GM19452 (cell line): ENCODE measurements at regions not wholly inside any gene's neighbourhood (a gene's known extent, or its start where the extent isn't known, plus 50 kb on each side); places are given as distances from the start of the nearest gene placed in this dataset.

Source experiments
- ATAC-seq: cut with Tn5 transposase; IDR thresholded peaks from one replicate; pipeline ENCODE4 v1.9.1; 2021; ENCODE audit not compliant: unreplicated experiment

GRCh38 chr1:218967836-218968235, 205.8 kb upstream of the LYPLAL1 start:
- ATAC-seq = no peak

- ATAC-seq = no peak
Measured at GRCh38 chr1:218969006-218969405, 204.7 kb upstream of the LYPLAL1 start.

GRCh38 chr1:218970397-218970990, 203.2 kb upstream of the LYPLAL1 start:
- no peak for ATAC-seq

GRCh38 chr1:218971156-218971555, 202.5 kb upstream of the LYPLAL1 start:
- ATAC-seq = no peak

- no peak for ATAC-seq
Measured at GRCh38 chr1:218980881-218981280, 192.8 kb upstream of the LYPLAL1 start.

- ATAC-seq = no peak
Measured at GRCh38 chr1:218982482-218982881, 191.2 kb upstream of the LYPLAL1 start.

- no peak for ATAC-seq
Measured at GRCh38 chr1:218983433-218983832, 190.2 kb upstream of the LYPLAL1 start.

- ATAC-seq = no peak
Measured at GRCh38 chr1:218983848-218984247, 189.8 kb upstream of the LYPLAL1 start.

GRCh38 chr1:218985424-218985984, 188.2 kb upstream of the LYPLAL1 start:
- ATAC-seq = no peak

- no peak for ATAC-seq
Measured at GRCh38 chr1:218986816-218987215, 186.9 kb upstream of the LYPLAL1 start.

- ATAC-seq = no peak
Measured at GRCh38 chr1:218990019-218990418, 183.7 kb upstream of the LYPLAL1 start.

- no peak for ATAC-seq
Measured at GRCh38 chr1:218991089-218991488, 182.6 kb upstream of the LYPLAL1 start.

GRCh38 chr1:218994615-218995014, 179.1 kb upstream of the LYPLAL1 start:
- ATAC-seq = no peak

- ATAC-seq = no peak
Measured at GRCh38 chr1:218995091-218995665, 178.5 kb upstream of the LYPLAL1 start.

- no peak for ATAC-seq
Measured at GRCh38 chr1:218996362-218996761, 177.3 kb upstream of the LYPLAL1 start.

- no peak for ATAC-seq
Measured at GRCh38 chr1:219000005-219000404, 173.7 kb upstream of the LYPLAL1 start.

GRCh38 chr1:219000631-219001030, 173.0 kb upstream of the LYPLAL1 start:
- no peak for ATAC-seq

GRCh38 chr1:219010720-219011119, 163.0 kb upstream of the LYPLAL1 start:
- ATAC-seq = no peak

- ATAC-seq = no peak
Measured at GRCh38 chr1:219020386-219020785, 153.3 kb upstream of the LYPLAL1 start.

- no peak for ATAC-seq
Measured at GRCh38 chr1:219020846-219021245, 152.8 kb upstream of the LYPLAL1 start.

- ATAC-seq = no peak
Measured at GRCh38 chr1:219027146-219027673, 146.5 kb upstream of the LYPLAL1 start.

GRCh38 chr1:219031809-219032208, 141.9 kb upstream of the LYPLAL1 start:
- ATAC-seq = no peak

GRCh38 chr1:219038398-219038797, 135.3 kb upstream of the LYPLAL1 start:
- ATAC-seq = no peak
